H1 (cell line): ENCODE measurements at regions not wholly inside any gene's neighbourhood (a gene's known extent, or its start where the extent isn't known, plus 50 kb on each side); places are given as distances from the start of the nearest gene placed in this dataset.

ENCODE experiments used
- CTCF ChIA-PET: fragments of 300-600 bp; sonication (Branson Sonifier 250); formaldehyde crosslinking; loops from one replicate; lab custom pipeline; 2021; ENCODE audit not compliant: partially characterized antibody; lab: Charles Lee
- POLR2A ChIA-PET: fragments of 300-600 bp; sonication (Branson Sonifier 250); formaldehyde crosslinking; loops from one replicate; lab custom pipeline; 2021; ENCODE audit warnings: inconsistent platforms; ENCODE audit not compliant: partially characterized antibody; lab: Charles Lee
- DNase-seq, 2 experiments: peaks; one replicate each; pipeline versions ENCODE4 v3.0.0 to v3.0.0-alpha.2; 2010 to 2022; ENCODE audit warnings: low spot score in 2 of 2, low read depth in 1 of 2, mixed read lengths in 1 of 2
- FAIRE-seq: peaks from 2 replicates; lab custom pipeline; 2011; peaks lifted over from hg19 to GRCh38; lab: Jason Lieb, UNC
- H2AFZ ChIP-seq: 2 replicates; pipeline ENCODE4 v1.8.1; 2012; ENCODE audit warnings: low read length, inconsistent platforms
- H2AK5ac ChIP-seq: 2 replicates; pipeline ENCODE4 v1.6.1; 2013; ENCODE audit warnings: low read depth, low read length
- H2BK120ac ChIP-seq: replicated peaks from 2 replicates; pipeline ENCODE3; 2013; ENCODE audit warnings: low read depth, low read length, inconsistent platforms
- H2BK12ac ChIP-seq: 2 replicates; pipeline ENCODE4 v1.6.1; 2013; ENCODE audit warnings: low read depth, low read length
- H2BK15ac ChIP-seq: 2 replicates; pipeline ENCODE4 v1.6.1; 2013; ENCODE audit warnings: low read length
- H2BK20ac ChIP-seq: 2 replicates; pipeline ENCODE4 v1.6.1; 2013; ENCODE audit warnings: low read length
- H2BK5ac ChIP-seq: 2 replicates; pipeline ENCODE4 v1.6.1; 2013; ENCODE audit warnings: low read depth, low read length
- H3K14ac ChIP-seq: 2 replicates; pipeline ENCODE4 v1.6.1; 2013; ENCODE audit warnings: inconsistent platforms; ENCODE audit not compliant: insufficient read length
- H3K18ac ChIP-seq: 2 replicates; pipeline ENCODE4 v1.6.1; 2013; ENCODE audit warnings: low read length; ENCODE audit errors: extremely low read depth
- H3K23ac ChIP-seq: 2 replicates; pipeline ENCODE4 v1.6.1; 2013; ENCODE audit warnings: inconsistent platforms; ENCODE audit not compliant: insufficient read length
- H3K23me2 ChIP-seq: 2 replicates; pipeline ENCODE4 v1.6.1; 2013; ENCODE audit warnings: low read depth, low read length
- H3K27ac ChIP-seq: 2 replicates; pipeline ENCODE4 v1.6.1; 2011; ENCODE audit warnings: low read depth, low read length, inconsistent platforms
- H3K27me3 ChIP-seq, 4 experiments: replicated peaks in 1 of 4; 1 replicate in 1 of 4; 2 replicates in 3 of 4; pipeline versions ENCODE4 v1.6.1 to v1.8.1; 2011 to 2013; ENCODE audit warnings: low read length in 3 of 4, mild to moderate bottlenecking in 3 of 4, inconsistent platforms in 2 of 4, mixed read lengths in 2 of 4, moderate library complexity in 1 of 4; ENCODE audit not compliant: control insufficient read depth in 3 of 4, insufficient read depth in 3 of 4; ENCODE audit errors: extremely low read depth in 1 of 4
- H3K36me3 ChIP-seq, 4 experiments: 2 replicates each; pipeline versions ENCODE4 v1.6.1 to v1.8.1; 2011 to 2013; ENCODE audit warnings: mild to moderate bottlenecking in 4 of 4, low read length in 3 of 4, moderate library complexity in 2 of 4, control low read depth in 1 of 4, inconsistent platforms in 1 of 4; ENCODE audit not compliant: insufficient read depth in 4 of 4, control insufficient read depth in 2 of 4
- H3K4ac ChIP-seq: replicated peaks from 2 replicates; pipeline ENCODE3; 2013; ENCODE audit warnings: low read length, low read depth, mixed read lengths, inconsistent platforms; ENCODE audit not compliant: insufficient read length
- H3K4me1 ChIP-seq, 4 experiments: replicated peaks in 1 of 4; 1 replicate in 1 of 4; 2 replicates in 3 of 4; pipeline versions ENCODE4 v1.6.1 to v1.8.1; 2011 to 2013; ENCODE audit warnings: low read length in 3 of 4, inconsistent platforms in 2 of 4, mixed read lengths in 1 of 4; ENCODE audit not compliant: insufficient read depth in 4 of 4, control insufficient read depth in 3 of 4
- H3K4me2 ChIP-seq, 2 experiments: 2 replicates each; pipeline versions ENCODE4 v1.6.1 to v1.8.1; 2011 to 2013; ENCODE audit warnings: low read depth in 2 of 2, low read length in 2 of 2, control low read depth in 1 of 2, inconsistent platforms in 1 of 2, mild to moderate bottlenecking in 1 of 2; ENCODE audit not compliant: insufficient read depth in 1 of 2
- H3K4me3 ChIP-seq, 4 experiments: fragments of 200-600, 300-600 bp in 1 of 4; sonication (generic), shearing (Covaris generic), sonication (Bioruptor Twin) in 1 of 4; 2 replicates each; pipeline versions ENCODE4 v1.5.1 to v1.8.1; 2011 to 2016; ENCODE audit warnings: low read length in 4 of 4, low read depth in 3 of 4, control low read depth in 2 of 4, inconsistent platforms in 2 of 4, mild to moderate bottlenecking in 2 of 4, mixed read lengths in 1 of 4, moderate library complexity in 1 of 4; ENCODE audit not compliant: insufficient read depth in 2 of 4; ENCODE audit errors: extremely low read depth in 1 of 4
- H3K56ac ChIP-seq: replicated peaks from 2 replicates; pipeline ENCODE3; 2013; ENCODE audit warnings: low read depth, mild to moderate bottlenecking, mixed read lengths, low read length, inconsistent platforms; ENCODE audit not compliant: insufficient read length
- H3K79me1 ChIP-seq: 2 replicates; pipeline ENCODE4 v1.6.1; 2013; ENCODE audit warnings: low read depth, low read length, control low read depth
- H3K79me2 ChIP-seq, 2 experiments: 2 replicates each; pipeline versions ENCODE4 v1.6.1 to v1.8.1; 2012 to 2013; ENCODE audit warnings: low read length in 2 of 2, mild to moderate bottlenecking in 2 of 2, inconsistent platforms in 1 of 2; ENCODE audit not compliant: insufficient read depth in 2 of 2, control insufficient read depth in 1 of 2
- H3K9ac ChIP-seq, 4 experiments: replicated peaks in 1 of 4; 1 replicate in 1 of 4; 2 replicates in 3 of 4; pipeline versions ENCODE4 v1.6.1 to v1.8.1; 2011 to 2013; ENCODE audit warnings: low read depth in 3 of 4, low read length in 3 of 4, control low read depth in 2 of 4, mild to moderate bottlenecking in 2 of 4, moderate library complexity in 2 of 4, inconsistent platforms in 1 of 4; ENCODE audit errors: extremely low read depth in 1 of 4
- H3K9me3 ChIP-seq, 2 experiments: 2 replicates each; pipeline versions ENCODE4 v1.6.1 to v1.8.1; 2012 to 2013; ENCODE audit warnings: mild to moderate bottlenecking in 2 of 2, moderate library complexity in 2 of 2, control low read depth in 1 of 2, inconsistent platforms in 1 of 2, low read depth in 1 of 2, low read length in 1 of 2, mixed read lengths in 1 of 2; ENCODE audit not compliant: insufficient read depth in 2 of 2
- H4K20me1 ChIP-seq, 2 experiments: replicated peaks in 1 of 2; 2 replicates each; pipeline versions ENCODE3 to v1.8.1; 2011 to 2013; ENCODE audit warnings: inconsistent platforms in 2 of 2, low read length in 2 of 2, mild to moderate bottlenecking in 1 of 2; ENCODE audit not compliant: insufficient read depth in 2 of 2, control insufficient read depth in 1 of 2
- H4K5ac ChIP-seq: 2 replicates; pipeline ENCODE4 v1.6.1; 2013; ENCODE audit warnings: low read length, low read depth, mixed read lengths, inconsistent platforms; ENCODE audit not compliant: insufficient read length
- H4K8ac ChIP-seq: 2 replicates; pipeline ENCODE4 v1.8.0; 2013; ENCODE audit warnings: mild to moderate bottlenecking, moderate library complexity, low read length, inconsistent platforms; ENCODE audit not compliant: insufficient read depth; ENCODE audit errors: extremely low read depth
- H4K91ac ChIP-seq: replicated peaks from 2 replicates; pipeline ENCODE3; 2013; ENCODE audit warnings: low read length, mixed read lengths, inconsistent platforms; ENCODE audit not compliant: insufficient read length
- ASH2L ChIP-seq: fragments of 200-600, 300-600 bp; sonication (generic); IDR thresholded peaks from one replicate; pipeline ENCODE4 v1.7.1; 2017; ENCODE audit warnings: low read length
- CTCF ChIP-seq, 3 experiments: IDR thresholded peaks; 1 replicate in 2 of 3; 2 replicates in 1 of 3; pipeline versions ENCODE4 v1.5.1 to v1.6.1; 2011; ENCODE audit warnings: low read length in 3 of 3, mild to moderate bottlenecking in 3 of 3, inconsistent platforms in 2 of 3, low read depth in 1 of 3, moderate library complexity in 1 of 3; ENCODE audit not compliant: insufficient read depth in 1 of 3; ENCODE audit errors: control extremely low read depth in 1 of 3
- KDM1A ChIP-seq: fragments of 200-600, 300-600 bp; sonication (generic); IDR thresholded peaks from 2 replicates; pipeline ENCODE4 v1.7.1; 2016; ENCODE audit warnings: mild to moderate bottlenecking, low read length, borderline replicate concordance
- NRF1 ChIP-seq: IDR thresholded peaks from 2 replicates; pipeline ENCODE4 v1.6.1; 2011; ENCODE audit warnings: mild to moderate bottlenecking, low read depth, low read length, improper control_type of control experiment
- PHF8 ChIP-seq: fragments of 200-600 bp; sonication (generic); conservative IDR thresholded peaks from 2 replicates; pipeline ENCODE4 v1.7.1; 2012; ENCODE audit warnings: low read depth, mild to moderate bottlenecking, inconsistent platforms, low read length, moderate library complexity
- POU5F1 ChIP-seq: IDR thresholded peaks from 2 replicates; pipeline ENCODE4 v1.6.1; 2011; ENCODE audit warnings: low read depth, mild to moderate bottlenecking, low read length, moderate library complexity
- RAD21 ChIP-seq, 2 experiments: IDR thresholded peaks in 1 of 2; conservative IDR thresholded peaks in 1 of 2; 2 replicates each; pipeline ENCODE4 v1.6.1; 2011; ENCODE audit warnings: low read depth in 2 of 2, low read length in 2 of 2, improper control_type of control experiment in 1 of 2, inconsistent platforms in 1 of 2, mild to moderate bottlenecking in 1 of 2, moderate library complexity in 1 of 2
- SAP30 ChIP-seq: fragments of 300-600 bp; sonication (generic); IDR thresholded peaks from 2 replicates; pipeline ENCODE4 v1.7.1; 2012; ENCODE audit warnings: low read length, moderate library complexity, mild to moderate bottlenecking, inconsistent platforms; ENCODE audit not compliant: insufficient read depth, insufficient replicate concordance
- TBP ChIP-seq: IDR thresholded peaks from 2 replicates; pipeline ENCODE4 v1.6.1; 2011; ENCODE audit warnings: low read depth, low read length, improper control_type of control experiment
- WGBS, 2 experiments: shearing (Covaris generic) in 1 of 2; methylation state at CpG; one replicate each; pipeline versions ENCODE4 v1.1.6 to v1.1.7; 2013 to 2015; ENCODE audit warnings: low lambda C conversion rate in 2 of 2, mixed read lengths in 2 of 2, inconsistent platforms in 1 of 2, low coverage in 1 of 2, missing lambda C conversion rate in 1 of 2; ENCODE audit not compliant: insufficient replicate concordance in 2 of 2, insufficient coverage in 1 of 2, insufficient read length in 1 of 2; ENCODE audit errors: extremely low coverage in 1 of 2, missing lambda C conversion rate in 1 of 2; 5-methylcytosine and 5-hydroxymethylcytosine counted together
- TF ChIP-seq, protein P1 (sequence below): IDR thresholded peaks from 2 replicates; pipeline ENCODE4 v1.6.1; 2012; ENCODE audit warnings: inconsistent platforms
- TF ChIP-seq, protein P2 (sequence below): IDR thresholded peaks from 2 replicates; pipeline ENCODE4 v1.6.1; 2012; ENCODE audit warnings: inconsistent platforms

DNA sequence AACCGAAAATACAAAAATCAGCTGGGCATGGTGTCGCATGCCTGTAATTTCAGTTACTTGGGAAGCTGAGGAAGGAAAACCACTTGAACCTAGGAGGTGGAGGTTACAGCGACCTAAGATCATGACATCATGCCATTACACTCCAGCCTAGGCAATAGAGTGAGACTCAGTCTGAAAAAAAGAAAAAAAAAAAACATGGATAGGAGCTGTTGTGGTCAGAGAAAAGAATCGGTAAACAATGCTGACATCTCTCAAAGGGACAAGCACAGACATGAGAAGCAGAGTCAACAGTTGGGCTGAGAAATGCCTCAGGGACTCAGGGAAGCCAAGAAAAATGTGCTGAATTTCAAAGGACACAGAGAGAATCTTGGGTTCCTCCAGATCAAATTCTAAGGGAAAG is 236.9 kb upstream of the USP9Y start:
- no peak overlapping the region for H3K18ac ChIP-seq
- TF ChIP-seq SAP30 (no peak), RAD21 (IDR thresholded peaks at IDR 0.05 in 1 of 2, conservative IDR thresholded peaks at IDR 0.05 in 1 of 2; ENCODE audit: low read depth in 2 of 2, low read length in 2 of 2) (no peak), CTCF (IDR thresholded peaks at IDR 0.05; ENCODE audit: control extremely low read depth in 1 of 3, insufficient read depth in 1 of 3, low read depth in 1 of 3, low read length in 3 of 3) (no peak), POU5F1 (no peak), KDM1A (no peak), TBP (no peak), NRF1 (no peak), PHF8 (no peak), ASH2L (no peak)
- TF ChIP-seq, protein P1, sequence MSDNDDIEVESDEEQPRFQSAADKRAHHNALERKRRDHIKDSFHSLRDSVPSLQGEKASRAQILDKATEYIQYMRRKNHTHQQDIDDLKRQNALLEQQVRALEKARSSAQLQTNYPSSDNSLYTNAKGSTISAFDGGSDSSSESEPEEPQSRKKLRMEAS = no peak
- TF ChIP-seq, protein P2, sequence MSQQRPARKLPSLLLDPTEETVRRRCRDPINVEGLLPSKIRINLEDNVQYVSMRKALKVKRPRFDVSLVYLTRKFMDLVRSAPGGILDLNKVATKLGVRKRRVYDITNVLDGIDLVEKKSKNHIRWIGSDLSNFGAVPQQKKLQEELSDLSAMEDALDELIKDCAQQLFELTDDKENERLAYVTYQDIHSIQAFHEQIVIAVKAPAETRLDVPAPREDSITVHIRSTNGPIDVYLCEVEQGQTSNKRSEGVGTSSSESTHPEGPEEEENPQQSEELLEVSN = no peak

More for the DNA sequence above, 236.9 kb upstream of the USP9Y start:
- H3K79me2 ChIP-seq = no peaks in the 10 kb centered on the region
- no peaks in the 10 kb centered on the region for H3K23me2 ChIP-seq
- no peak overlapping the region for H2BK120ac ChIP-seq
- no peak overlapping the region for H3K4me2 ChIP-seq
- POLR2A ChIA-PET = no interaction called here
- no peak overlapping the region for H2BK12ac ChIP-seq
- H3K4me1 ChIP-seq = no peaks in the 10 kb centered on the region
- DNase-seq (no peak), FAIRE-seq (peak; percentile 52)
- no peak overlapping the region for H3K9ac ChIP-seq
- H3K27me3 ChIP-seq = no peaks in the 10 kb centered on the region
- no peak overlapping the region for H4K5ac ChIP-seq
- H4K91ac ChIP-seq = no peak overlapping the region
- CTCF ChIA-PET = no interaction called here
- H4K20me1 ChIP-seq = no peaks in the 10 kb centered on the region
- no peak overlapping the region for H2BK20ac ChIP-seq
- H3K23ac ChIP-seq = no peak overlapping the region
- 71% methylated on average over 4 of the region's 4 CpGs; no CpG with 5 or more reads in 1 of the 2 experiments for WGBS, 2 experiments
- H3K9me3 ChIP-seq = no peaks in the 10 kb centered on the region
- H3K56ac ChIP-seq = no peak overlapping the region
- H2AK5ac ChIP-seq = no peak overlapping the region
- H2BK15ac ChIP-seq = no peak overlapping the region
- no peak overlapping the region for H3K14ac ChIP-seq
- no peaks in the 10 kb centered on the region for H3K36me3 ChIP-seq
- H2AFZ ChIP-seq = no peak overlapping the region
- no peak overlapping the region for H4K8ac ChIP-seq
- H3K27ac ChIP-seq = no peak overlapping the region
- H3K4me3 ChIP-seq = no peak overlapping the region
- H2BK5ac ChIP-seq = no peak overlapping the region
- no peaks in the 10 kb centered on the region for H3K79me1 ChIP-seq
- H3K4ac ChIP-seq = no peak overlapping the region
